H9 (cell line): ENCODE measurements at regions not wholly inside any gene's neighbourhood (a gene's known extent, or its start where the extent isn't known, plus 50 kb on each side); places are given as distances from the start of the nearest gene placed in this dataset.

Source experiments
- DNase-seq: peaks from one replicate; pipeline ENCODE4 v3.0.0-alpha.2; 2017
- H2AFZ ChIP-seq: one replicate; pipeline ENCODE4 v1.6.1; 2013; ENCODE audit warnings: mild to moderate bottlenecking, low read length, control low read depth, moderate library complexity
- H2AK5ac ChIP-seq: 2 replicates; pipeline ENCODE4 v1.6.1; 2013; ENCODE audit warnings: low read length, control low read depth, mixed read lengths; ENCODE audit not compliant: insufficient read length
- H2BK120ac ChIP-seq: one replicate; pipeline ENCODE4 v1.6.1; 2013; ENCODE audit warnings: low read depth, mild to moderate bottlenecking, low read length, control low read depth, inconsistent platforms; ENCODE audit not compliant: poor library complexity, severe bottlenecking
- H2BK12ac ChIP-seq: 2 replicates; pipeline ENCODE4 v1.6.1; 2013; ENCODE audit warnings: low read length, control low read depth, mixed read lengths, low read depth; ENCODE audit not compliant: insufficient read length
- H2BK15ac ChIP-seq: 2 replicates; pipeline ENCODE4 v1.6.1; 2013; ENCODE audit warnings: low read depth, low read length, control low read depth
- H2BK20ac ChIP-seq: one replicate; pipeline ENCODE4 v1.6.1; 2013; ENCODE audit warnings: low read depth, mild to moderate bottlenecking, low read length, control low read depth, inconsistent platforms; ENCODE audit not compliant: poor library complexity, severe bottlenecking
- H2BK5ac ChIP-seq: 2 replicates; pipeline ENCODE4 v1.6.1; 2013; ENCODE audit warnings: low read length, control low read depth, mixed read lengths; ENCODE audit not compliant: insufficient read length
- H3K14ac ChIP-seq: 2 replicates; pipeline ENCODE4 v1.6.1; 2013; ENCODE audit warnings: low read length, control low read depth; ENCODE audit not compliant: insufficient read depth
- H3K18ac ChIP-seq: 2 replicates; pipeline ENCODE4 v1.6.1; 2013; ENCODE audit warnings: low read depth, mild to moderate bottlenecking, mixed read lengths, low read length, control low read depth; ENCODE audit not compliant: insufficient read length
- H3K23ac ChIP-seq: 2 replicates; pipeline ENCODE4 v1.6.1; 2013; ENCODE audit warnings: low read length, control low read depth, mixed read lengths, low read depth; ENCODE audit not compliant: insufficient read length
- H3K23me2 ChIP-seq: 2 replicates; pipeline ENCODE4 v1.6.1; 2013; ENCODE audit warnings: low read depth, mild to moderate bottlenecking, mixed read lengths, low read length, control low read depth; ENCODE audit not compliant: insufficient read length, poor library complexity, severe bottlenecking
- H3K27ac ChIP-seq: 2 replicates; pipeline ENCODE4 v1.5.1; 2013; ENCODE audit warnings: low read length, control low read depth, mixed read lengths, low read depth; ENCODE audit not compliant: insufficient read length
- H3K27me3 ChIP-seq: 2 replicates; pipeline ENCODE4 v1.6.1; 2013; ENCODE audit warnings: low read length, control low read depth, inconsistent platforms; ENCODE audit not compliant: insufficient read depth
- H3K4ac ChIP-seq: 2 replicates; pipeline ENCODE4 v1.6.1; 2013; ENCODE audit warnings: low read depth, mild to moderate bottlenecking, control low read depth, inconsistent platforms, low read length, moderate library complexity
- H3K4me1 ChIP-seq: 2 replicates; pipeline ENCODE4 v1.6.1; 2013; ENCODE audit warnings: low read length, control low read depth, inconsistent platforms; ENCODE audit not compliant: insufficient read depth
- H3K4me2 ChIP-seq: 2 replicates; pipeline ENCODE4 v1.6.1; 2013; ENCODE audit warnings: low read length, control low read depth, mixed read lengths; ENCODE audit not compliant: insufficient read length, insufficient read depth
- H3K56ac ChIP-seq: 2 replicates; pipeline ENCODE4 v1.6.1; 2013; ENCODE audit warnings: low read depth, mild to moderate bottlenecking, mixed read lengths, low read length, control low read depth; ENCODE audit not compliant: insufficient read length
- H3K79me1 ChIP-seq: 2 replicates; pipeline ENCODE4 v1.6.1; 2013; ENCODE audit warnings: low read depth, mild to moderate bottlenecking, moderate library complexity, low read length, control low read depth, inconsistent platforms; ENCODE audit not compliant: insufficient read depth, poor library complexity, severe bottlenecking
- H3K79me2 ChIP-seq: 2 replicates; pipeline ENCODE4 v1.6.1; 2013; ENCODE audit warnings: low read length, control low read depth, inconsistent platforms; ENCODE audit not compliant: insufficient read depth
- H3K9ac ChIP-seq: 2 replicates; pipeline ENCODE4 v1.6.1; 2013; ENCODE audit warnings: low read length, control low read depth, mixed read lengths; ENCODE audit not compliant: insufficient read length; ENCODE audit errors: extremely low read depth
- H3K9me3 ChIP-seq: one replicate; pipeline ENCODE4 v1.6.1; 2013; ENCODE audit warnings: low read depth, low read length, inconsistent platforms; ENCODE audit not compliant: control insufficient read depth
- H3T11ph ChIP-seq: one replicate; pipeline ENCODE4 v1.6.1; 2013; ENCODE audit warnings: mild to moderate bottlenecking, low read length, control low read depth, inconsistent platforms
- H4K20me1 ChIP-seq: one replicate; pipeline ENCODE4 v1.6.1; 2013; ENCODE audit not compliant: control insufficient read depth, insufficient read length, insufficient read depth
- H4K5ac ChIP-seq: 2 replicates; pipeline ENCODE4 v1.6.1; 2013; ENCODE audit warnings: low read depth, mild to moderate bottlenecking, mixed read lengths, low read length, control low read depth; ENCODE audit not compliant: insufficient read length
- H4K8ac ChIP-seq: replicated peaks from 2 replicates; pipeline ENCODE4 v1.6.1; 2013; ENCODE audit warnings: low read length, control low read depth, mixed read lengths, low read depth; ENCODE audit not compliant: insufficient read length
- H4K91ac ChIP-seq: 2 replicates; pipeline ENCODE4 v1.6.1; 2013; ENCODE audit warnings: low read depth, mild to moderate bottlenecking, moderate library complexity, mixed read lengths, low read length, control low read depth; ENCODE audit not compliant: insufficient read length
- H3K27ac Mint-ChIP-seq, 3 experiments: 2 replicates in 2 of 3; 3 replicates in 1 of 3; pipeline ENCODE4 v1.8.0; 2020 to 2021; ENCODE audit warnings: mixed read lengths in 3 of 3, mild to moderate bottlenecking in 1 of 3, moderate library complexity in 1 of 3
- H3K27me3 Mint-ChIP-seq: 2 replicates; pipeline ENCODE4 v1.8.0; 2021; ENCODE audit warnings: low read depth, mild to moderate bottlenecking, moderate library complexity, mixed read lengths
- H3K36me3 Mint-ChIP-seq, 3 experiments: 2 replicates in 2 of 3; 3 replicates in 1 of 3; pipeline ENCODE4 v1.8.0; 2020 to 2021; ENCODE audit warnings: low read depth in 3 of 3, mixed read lengths in 3 of 3; ENCODE audit not compliant: insufficient read depth in 1 of 3
- H3K4me1 Mint-ChIP-seq, 2 experiments: 2 replicates each; pipeline ENCODE4 v1.8.0; 2020; ENCODE audit warnings: mixed read lengths in 2 of 2
- H3K4me3 Mint-ChIP-seq, 2 experiments: 2 replicates in 1 of 2; 3 replicates in 1 of 2; pipeline ENCODE4 v1.8.0; 2020 to 2021; ENCODE audit warnings: mild to moderate bottlenecking in 2 of 2, mixed read lengths in 2 of 2, moderate library complexity in 1 of 2
- H3K9me3 Mint-ChIP-seq, 2 experiments: 2 replicates in 1 of 2; 3 replicates in 1 of 2; pipeline ENCODE4 v1.8.0; 2020; ENCODE audit warnings: mild to moderate bottlenecking in 2 of 2, mixed read lengths in 2 of 2, moderate library complexity in 1 of 2
- CTCF ChIP-seq: fragments of 200-600 bp; sonication (generic); conservative IDR thresholded peaks from 3 replicates; pipeline ENCODE4 v1.8.0; 2021; ENCODE audit warnings: antibody characterized with exemption, mild to moderate bottlenecking

- Mint-ChIP-seq H3K27ac (no peak overlapping the region), H3K4me1 (no peaks in the 10 kb centered on the region), H3K36me3 (no peaks in the 10 kb centered on the region), H3K27me3 (no peaks in the 10 kb centered on the region; the same call in 1 of the 2 replicates), H3K9me3 (no peaks in the 10 kb centered on the region; a peak in 1 of 5 replicates), H3K4me3 (no peak overlapping the region)
- Histone ChIP-seq H3K23ac (no peak overlapping the region), H4K8ac (no peak overlapping the region), H3K79me1 (no peaks in the 10 kb centered on the region), H2BK5ac (no peak overlapping the region), H2AK5ac (no peak overlapping the region), H3K4ac (no peak overlapping the region), H3K9me3 (no peaks in the 10 kb centered on the region), H3K14ac (no peak overlapping the region), H4K91ac (no peak overlapping the region), H3K27me3 (no peaks in the 10 kb centered on the region), H3K4me2 (no peak overlapping the region), H2AFZ (no peak overlapping the region), H2BK12ac (no peak overlapping the region), H3K18ac (no peak overlapping the region), H3K56ac (no peak overlapping the region), H4K20me1 (no peaks in the 10 kb centered on the region), H3K4me1 (no peaks in the 10 kb centered on the region), H2BK15ac (no peak overlapping the region), H3K79me2 (no peaks in the 10 kb centered on the region), H3K27ac (no peak overlapping the region), H3T11ph (no peak overlapping the region), H2BK120ac (no peak overlapping the region), H3K23me2 (no peaks in the 10 kb centered on the region), H3K9ac (no peak overlapping the region), H4K5ac (no peak overlapping the region), H2BK20ac (no peak overlapping the region)
- no peak for TF ChIP-seq CTCF
- DNase-seq, result no peak
Measured at GRCh38 chr2:122216071-122216470, 460.6 kb downstream of the TSN start.
